ENCODE measurements at regions not wholly inside any gene's neighbourhood (a gene's known extent, or its start where the extent isn't known, plus 50 kb on each side); places are given as distances from the start of the nearest gene placed in this dataset.

GRCh38 chr20:17836303-17836861 is 132.2 kb downstream of the SNX5 start:
- peak overlapping the region; percentile 41 for H3K4me3 ChIP-seq (ENCODE audit: low read depth, low read length)
- DNase-seq (ENCODE audit: low read depth) = peak; percentile 99
- TF ChIP-seq CTCF (IDR thresholded peaks at IDR 0.05; ENCODE audit: insufficient read depth, low read length) = no peak

GRCh38 chr20:17835934-17836300 is 132.7 kb downstream of the SNX5 start:
- peak overlapping the region; percentile 41 for H3K4me3 ChIP-seq (ENCODE audit: low read depth, low read length)
- TF ChIP-seq CTCF (IDR thresholded peaks at IDR 0.05; ENCODE audit: insufficient read depth, low read length) = no peak
- peak; percentile 83 for DNase-seq (ENCODE audit: low read depth)

- no peak overlapping the region for H3K4me3 ChIP-seq (ENCODE audit: low read depth, low read length)
- DNase-seq (ENCODE audit: low read depth) = peak; percentile 93
- no peak for TF ChIP-seq CTCF (IDR thresholded peaks at IDR 0.05; ENCODE audit: insufficient read depth, low read length)
Observed at GRCh38 chr20:17835240-17835933, 133.2 kb downstream of the SNX5 start.

- no peak for TF ChIP-seq CTCF (IDR thresholded peaks at IDR 0.05; ENCODE audit: insufficient read depth, low read length)
- H3K4me3 ChIP-seq (ENCODE audit: low read depth, low read length) = no peak overlapping the region
- no peak for DNase-seq (ENCODE audit: low read depth)
Observed at GRCh38 chr20:17834804-17835203, 133.8 kb downstream of the SNX5 start.

- no peak for TF ChIP-seq CTCF (IDR thresholded peaks at IDR 0.05; ENCODE audit: insufficient read depth, low read length)
- peak; percentile 25 for DNase-seq (ENCODE audit: low read depth)
- H3K4me3 ChIP-seq (ENCODE audit: low read depth, low read length) = no peak overlapping the region
Observed at GRCh38 chr20:17833036-17833674, 133.4 kb downstream of the BANF2 start.

GRCh38 chr20:17832236-17832915 is 132.6 kb downstream of the BANF2 start:
- no peak for TF ChIP-seq CTCF (IDR thresholded peaks at IDR 0.05; ENCODE audit: insufficient read depth, low read length)
- no peak for DNase-seq (ENCODE audit: low read depth)

More at GRCh38 chr20:17832236-17832915, 132.6 kb downstream of the BANF2 start:
- no peak overlapping the region for H3K4me3 ChIP-seq (ENCODE audit: low read depth, low read length)
